Fibroblast of skin of scalp (primary cell): ENCODE measurements at regions not wholly inside any gene's neighbourhood (a gene's known extent, or its start where the extent isn't known, plus 50 kb on each side); places are given as distances from the start of the nearest gene placed in this dataset.
"Not testable (repeated sequence)": the region's sequence is repeated elsewhere in the genome, so short reads cannot be mapped to it uniquely, and the experiment has no call there.

Source experiments
- DNase-seq: peaks from one replicate; pipeline ENCODE4 v3.0.0-alpha.2; 2013

- DNase-seq, result peak; percentile 17
These were observed 170.2 kb downstream of the HSD17B3 start for GRCh38 chr9:96131825-96132224.

- no peak for DNase-seq
These were observed 171.0 kb downstream of the HSD17B3 start for GRCh38 chr9:96130970-96131369.

- DNase-seq, result no peak
These were observed 172.2 kb downstream of the HSD17B3 start for GRCh38 chr9:96129747-96130146.

- no peak for DNase-seq
These were observed 173.1 kb downstream of the HSD17B3 start for GRCh38 chr9:96128880-96129279.

- peak; percentile 50 for DNase-seq
These were observed 175.6 kb downstream of the HSD17B3 start for GRCh38 chr9:96126321-96126881.

GRCh38 chr9:96125624-96126023 is 176.4 kb downstream of the HSD17B3 start:
- no peak for DNase-seq

- peak; percentile 83 for DNase-seq
These were observed 179.2 kb downstream of the HSD17B3 start for GRCh38 chr9:96122751-96123150.

- DNase-seq, result no peak
These were observed 179.7 kb downstream of the HSD17B3 start for GRCh38 chr9:96122282-96122681.

- no peak for DNase-seq
These were observed 180.8 kb downstream of the HSD17B3 start for GRCh38 chr9:96121136-96121535.

GRCh38 chr9:96117398-96118080 is 184.4 kb downstream of the HSD17B3 start:
- no peak for DNase-seq

- peak; percentile 18 for DNase-seq
These were observed 185.5 kb downstream of the HSD17B3 start for GRCh38 chr9:96116275-96117064.

- DNase-seq, result peak; percentile 43
These were observed 186.1 kb downstream of the HSD17B3 start for GRCh38 chr9:96115836-96116235.

GRCh38 chr9:96113032-96113431 is 188.9 kb downstream of the HSD17B3 start:
- no peak for DNase-seq

- DNase-seq, result peak; percentile 57
These were observed 192.2 kb downstream of the HSD17B3 start for GRCh38 chr9:96109680-96110351.

- peak; percentile 74 for DNase-seq
These were observed 193.1 kb downstream of the HSD17B3 start for GRCh38 chr9:96108691-96109380.

- DNase-seq, result no peak
These were observed 194.5 kb downstream of the HSD17B3 start for GRCh38 chr9:96107436-96107835.

GRCh38 chr9:96100385-96101300 is 201.3 kb downstream of the HSD17B3 start:
- peak; percentile 46 for DNase-seq

- DNase-seq, result not testable (repeated sequence)
These were observed 211.3 kb downstream of the HSD17B3 start for GRCh38 chr9:96090630-96091029.

GRCh38 chr9:96089452-96090085 is 212.4 kb downstream of the HSD17B3 start:
- DNase-seq, result no peak

- DNase-seq, result no peak
These were observed 213.0 kb downstream of the ERCC6L2 start for GRCh38 chr9:96088510-96088909.
